GM12891 (cell line): ENCODE measurements at regions not wholly inside any gene's neighbourhood (a gene's known extent, or its start where the extent isn't known, plus 50 kb on each side); places are given as distances from the start of the nearest gene placed in this dataset.

Experiments used
- DNase-seq: peaks from one replicate; pipeline ENCODE4 v3.0.0; 2011; ENCODE audit warnings: low spot score; ENCODE audit not compliant: insufficient read length
- FAIRE-seq: peaks from 2 replicates; lab custom pipeline; 2011; peaks lifted over from hg19 to GRCh38; lab: Jason Lieb, UNC
- PAX5 ChIP-seq: IDR thresholded peaks from 2 replicates; pipeline ENCODE4 v1.6.1; 2011; ENCODE audit warnings: low read length, moderate library complexity, mild to moderate bottlenecking; ENCODE audit not compliant: insufficient read depth, severe bottlenecking
- POLR2A ChIP-seq: IDR thresholded peaks from 2 replicates; pipeline ENCODE4 v1.6.1; 2011; ENCODE audit warnings: low read depth, low read length, control low read depth
- POLR2AphosphoS5 ChIP-seq: IDR thresholded peaks from 2 replicates; pipeline ENCODE4 v1.6.1; 2011; ENCODE audit warnings: low read depth, low read length, control low read depth
- POU2F2 ChIP-seq: IDR thresholded peaks from 2 replicates; pipeline ENCODE4 v1.6.1; 2011; ENCODE audit warnings: low read depth, mild to moderate bottlenecking, control low read depth, low read length, moderate library complexity
- SPI1 ChIP-seq: IDR thresholded peaks from 2 replicates; pipeline ENCODE4 v1.6.1; 2011; ENCODE audit warnings: low read depth, low read length, control low read depth
- TAF1 ChIP-seq: IDR thresholded peaks from 2 replicates; pipeline ENCODE4 v1.6.1; 2011; ENCODE audit warnings: low read depth, low read length, control low read depth

DNA sequence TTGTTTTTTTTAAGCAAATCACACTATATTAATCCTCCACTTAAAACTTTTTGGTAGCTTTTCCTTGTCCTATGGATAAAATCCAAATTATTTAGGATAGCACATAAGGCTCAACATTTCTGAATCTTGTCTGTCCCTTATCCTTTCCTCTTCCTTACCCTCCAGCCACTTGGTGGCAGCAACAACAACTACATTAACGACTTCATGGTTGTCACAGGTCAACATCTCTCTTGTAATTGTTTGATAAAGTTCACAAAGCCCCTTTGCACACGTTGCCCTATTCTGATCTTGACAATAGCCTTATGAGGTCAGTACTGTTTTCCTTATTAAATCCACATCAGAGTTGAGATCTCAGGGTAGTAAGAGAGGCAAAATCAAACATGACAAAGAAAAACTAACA, 269.0 kb upstream of the PABPC4L start:
- TF ChIP-seq POLR2A (no peak), POLR2AphosphoS5 (no peak), POU2F2 (no peak), PAX5 (no peak), SPI1 (no peak), TAF1 (no peak)
- FAIRE-seq (no peak), DNase-seq (no peak)

DNA sequence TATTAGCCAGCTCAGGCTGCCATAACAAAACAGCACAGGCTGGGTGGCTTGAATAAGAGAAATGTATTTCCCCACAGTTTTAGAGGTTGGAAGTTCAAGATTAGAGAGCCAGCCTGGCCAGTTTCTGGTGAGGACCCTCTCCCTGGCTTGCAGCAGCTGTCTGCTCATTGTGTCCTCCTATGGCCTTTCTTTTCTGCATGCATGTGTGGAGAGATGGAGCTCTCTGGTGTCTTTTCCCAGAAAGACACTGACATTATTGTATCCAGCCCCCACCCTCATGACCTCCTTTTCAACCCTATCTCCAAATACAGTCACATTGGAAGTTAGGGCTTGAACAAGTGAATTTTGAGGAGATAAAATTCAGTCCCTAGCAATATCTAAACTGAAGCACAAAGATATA, 263.8 kb upstream of the PABPC4L start:
- FAIRE-seq, result no peak
- TF ChIP-seq POU2F2, result no peak
- no peak for TF ChIP-seq SPI1

DNA sequence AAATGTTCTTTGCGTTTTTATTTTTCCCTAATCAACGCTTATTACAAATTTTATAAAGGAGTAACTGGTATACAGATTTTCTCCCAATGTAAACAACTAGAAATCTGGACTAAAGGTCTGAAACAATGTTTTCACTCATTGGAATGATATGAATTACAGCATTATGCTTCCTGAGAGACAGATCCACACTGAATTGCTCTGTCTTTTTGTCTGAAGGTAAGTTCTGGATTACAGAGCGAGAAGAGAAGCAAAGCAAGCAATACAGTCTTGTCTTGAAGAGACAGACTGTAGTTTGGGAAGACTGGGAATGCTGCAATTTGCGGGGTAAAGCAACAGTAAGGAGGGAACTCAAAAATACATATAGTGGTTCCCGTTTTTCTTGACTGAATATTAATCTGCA, 262.2 kb upstream of the PABPC4L start:
- FAIRE-seq (no peak), DNase-seq (no peak)
- TF ChIP-seq POU2F2, result no peak
- TF ChIP-seq POLR2AphosphoS5, result no peak
- TF ChIP-seq TAF1, result no peak
- no peak for TF ChIP-seq PAX5
- no peak for TF ChIP-seq SPI1
- no peak for TF ChIP-seq POLR2A

More for the DNA sequence above, 263.8 kb upstream of the PABPC4L start:
- DNase-seq, result no peak

DNA sequence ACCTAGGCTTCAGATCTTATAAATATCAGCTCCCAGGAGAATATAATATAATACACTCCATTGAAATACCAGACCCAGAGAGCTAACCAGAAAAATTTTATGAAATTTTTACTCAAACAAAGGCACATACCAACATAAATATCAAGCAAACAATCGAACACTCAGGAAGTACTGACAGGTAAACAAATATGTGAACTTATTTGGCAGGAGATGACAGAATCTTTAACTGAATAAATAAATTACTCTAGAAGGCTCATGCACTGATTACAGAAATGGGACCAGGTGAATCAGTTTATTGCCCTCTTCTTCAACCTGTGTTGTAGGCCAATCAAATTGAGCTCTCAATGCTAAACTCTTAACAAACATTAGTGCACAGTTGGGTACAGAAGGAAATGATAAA, 225.2 kb upstream of the PABPC4L start:
- TF ChIP-seq POU2F2 (no peak), TAF1 (no peak), POLR2A (no peak), POLR2AphosphoS5 (no peak), SPI1 (no peak), PAX5 (no peak)
- FAIRE-seq, result no peak
- DNase-seq, result no peak

DNA sequence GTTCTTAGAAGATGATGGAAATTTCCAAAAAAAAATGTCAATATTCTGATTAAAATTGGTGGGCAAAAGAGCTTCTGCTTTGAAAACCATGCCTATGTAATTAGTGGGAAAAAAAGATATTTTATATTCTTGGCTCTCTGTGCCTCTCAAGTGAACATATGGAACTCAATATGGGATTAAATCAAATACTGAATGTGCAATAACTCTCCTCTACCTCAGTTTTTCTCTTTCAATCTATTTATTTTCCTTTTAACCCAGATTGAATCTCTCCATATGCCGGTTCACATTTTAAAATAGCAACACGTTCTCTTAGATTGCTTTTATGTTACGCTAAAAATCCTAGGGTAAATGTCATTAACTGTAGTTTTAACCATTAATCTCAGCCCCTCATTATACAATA, 224.2 kb upstream of the PABPC4L start:
- DNase-seq, result no peak
- no peak for FAIRE-seq
- TF ChIP-seq POLR2A (no peak), TAF1 (no peak), PAX5 (no peak), POU2F2 (no peak), SPI1 (no peak), POLR2AphosphoS5 (no peak)

DNA sequence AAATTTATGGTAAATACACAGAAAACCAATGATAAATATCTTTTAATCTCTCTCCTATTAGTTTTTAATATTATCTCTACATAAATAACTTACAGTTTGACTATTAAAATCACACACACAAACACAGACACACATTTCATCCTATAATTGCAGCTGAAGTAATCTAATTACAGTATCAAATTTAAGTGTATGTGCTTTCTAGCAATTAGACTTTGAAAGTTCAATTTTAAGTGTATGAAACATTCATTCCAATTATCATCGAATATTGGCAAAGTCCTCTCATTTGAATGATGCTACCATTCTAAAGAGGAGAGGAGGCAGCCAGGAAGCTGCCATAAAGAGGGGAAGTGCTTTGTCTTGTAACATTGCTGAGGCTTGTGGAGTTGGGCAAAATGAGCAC, 221.2 kb upstream of the PABPC4L start:
- TF ChIP-seq POLR2AphosphoS5, result no peak
- no peak for TF ChIP-seq TAF1
- no peak for TF ChIP-seq POLR2A
- TF ChIP-seq POU2F2, result no peak
- TF ChIP-seq SPI1, result no peak
- no peak for TF ChIP-seq PAX5
- no peak for FAIRE-seq
- no peak for DNase-seq

DNA sequence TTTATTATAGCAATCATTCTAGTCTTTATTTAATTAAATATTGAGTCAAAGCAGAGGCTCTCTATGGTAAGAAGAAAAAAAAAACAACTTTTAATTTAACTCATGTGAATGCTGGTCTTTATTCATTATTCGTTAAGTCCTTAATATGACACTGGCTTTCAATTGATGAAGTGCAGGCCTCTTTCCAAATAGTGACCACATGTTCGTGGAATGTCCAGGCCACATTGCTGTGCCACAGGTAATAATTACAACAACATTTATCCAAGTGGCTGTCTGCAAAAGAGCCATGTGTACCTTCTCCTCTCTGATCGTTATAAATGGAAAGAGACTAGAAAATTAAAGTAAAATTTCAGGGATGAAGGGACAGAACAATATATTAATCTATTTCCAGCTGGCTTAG, 220.1 kb upstream of the PABPC4L start:
- no peak for FAIRE-seq
- no peak for DNase-seq
- no peak for TF ChIP-seq POLR2A

DNA sequence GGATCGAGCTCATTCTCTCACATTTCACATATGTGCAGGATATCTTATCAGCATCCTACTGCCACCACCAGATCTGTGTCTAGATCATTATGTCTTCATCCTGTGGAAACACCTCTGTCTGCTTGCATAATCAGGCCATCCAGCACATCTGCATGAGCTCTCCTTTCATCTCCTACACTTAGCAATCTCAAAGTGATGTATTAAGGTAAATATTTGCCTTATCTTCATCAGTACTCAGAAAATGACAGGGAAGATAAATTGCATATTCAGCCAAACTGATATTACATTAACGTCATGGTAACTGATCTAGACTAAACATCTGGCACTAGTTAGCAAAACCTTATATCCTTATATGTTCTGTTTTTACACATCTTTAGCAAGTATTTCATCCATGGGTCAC, 207.3 kb upstream of the PABPC4L start:
- DNase-seq (no peak), FAIRE-seq (no peak)
- TF ChIP-seq PAX5 (no peak), TAF1 (no peak), POU2F2 (no peak), POLR2AphosphoS5 (no peak), SPI1 (no peak), POLR2A (no peak)

DNA sequence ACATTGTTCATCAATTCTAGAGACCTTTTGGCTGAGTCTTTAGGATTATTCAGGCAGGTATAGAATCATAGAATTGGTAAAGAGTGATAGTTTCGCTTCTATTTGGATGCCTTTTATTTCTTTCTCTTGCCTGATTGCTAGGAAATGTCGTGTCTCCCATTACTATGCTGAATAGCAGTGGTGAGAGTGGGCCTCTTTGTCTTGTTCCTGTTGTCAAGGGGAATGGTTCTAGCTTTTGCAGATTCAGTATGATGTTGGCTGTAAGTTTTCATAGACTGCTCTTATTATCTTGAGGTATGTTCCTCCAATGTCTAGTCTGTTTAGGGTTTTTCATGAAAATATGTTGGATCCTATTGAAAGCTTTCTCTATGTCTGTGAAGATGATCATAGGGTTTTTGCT, 200.2 kb upstream of the PABPC4L start:
- TF ChIP-seq SPI1 (no peak), TAF1 (no peak), POLR2A (no peak)
- DNase-seq (no peak), FAIRE-seq (no peak)

DNA sequence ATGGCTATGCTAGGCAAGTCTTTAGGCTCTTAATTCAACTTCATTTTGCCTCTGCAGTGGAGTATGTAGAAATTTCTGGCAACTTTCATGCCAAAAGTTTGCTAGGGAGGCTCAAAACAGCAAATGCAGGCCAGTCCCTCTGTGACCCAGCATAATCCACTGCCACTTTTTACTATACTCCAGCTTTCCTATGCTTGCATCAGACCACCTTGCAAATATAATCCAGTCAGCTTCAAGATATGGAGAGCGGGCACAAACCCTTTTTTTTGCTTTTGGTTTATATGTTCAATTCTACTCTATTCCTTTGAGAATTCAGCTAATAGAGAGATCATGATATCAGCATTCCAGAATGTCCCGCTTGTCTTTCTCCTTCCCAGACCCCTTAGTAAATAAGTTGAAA, 192.0 kb upstream of the PABPC4L start:
- DNase-seq, result no peak
- FAIRE-seq, result no peak

DNA sequence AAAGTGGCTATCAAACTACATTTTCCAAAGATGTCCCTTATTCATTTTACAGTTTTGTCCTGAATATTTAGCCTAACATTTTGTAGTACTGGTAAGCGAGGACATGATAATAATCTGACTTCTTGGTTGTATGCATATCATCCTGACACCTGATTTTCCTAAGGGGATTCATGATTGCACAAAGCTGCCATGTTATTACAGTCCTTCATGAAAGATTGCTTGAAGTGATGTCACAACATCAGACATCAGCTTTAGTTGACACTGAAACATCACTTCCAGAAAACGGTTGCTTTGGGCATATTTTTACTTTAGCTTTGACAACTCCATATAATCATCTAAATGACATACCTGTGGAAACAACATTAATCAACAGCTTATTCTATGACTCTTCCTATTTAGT, 188.7 kb upstream of the PABPC4L start:
- DNase-seq (no peak), FAIRE-seq (no peak)
- no peak for TF ChIP-seq POLR2A
- no peak for TF ChIP-seq SPI1
- TF ChIP-seq POU2F2, result no peak

More for the DNA sequence above, 192.0 kb upstream of the PABPC4L start:
- TF ChIP-seq POU2F2, result no peak
- no peak for TF ChIP-seq TAF1
- TF ChIP-seq POLR2AphosphoS5, result no peak
- TF ChIP-seq POLR2A, result no peak
- no peak for TF ChIP-seq SPI1
- TF ChIP-seq PAX5, result no peak

DNA sequence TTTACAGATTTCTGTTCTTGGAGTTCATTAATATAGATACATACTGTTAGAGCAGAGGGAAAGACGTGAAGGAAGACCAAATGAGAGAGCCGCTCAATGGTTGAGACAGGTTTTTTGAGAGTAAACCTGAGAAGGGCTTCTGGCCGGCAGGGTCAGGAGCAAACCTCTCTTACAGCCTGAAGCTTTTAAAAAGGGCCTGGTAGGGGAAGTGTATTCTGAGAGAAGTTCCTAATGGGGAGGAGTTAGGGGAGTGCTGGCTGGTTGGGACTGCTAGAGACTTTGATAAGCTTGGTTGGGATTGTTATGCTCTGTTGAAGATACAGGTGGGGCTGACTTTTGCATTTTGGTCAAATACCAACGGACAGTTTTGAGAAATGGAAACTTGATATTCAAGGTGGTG, 186.8 kb upstream of the PABPC4L start:
- FAIRE-seq (no peak), DNase-seq (no peak)
- TF ChIP-seq TAF1, result no peak
